ENCODE measurements at regions not wholly inside any gene's neighbourhood (a gene's known extent, or its start where the extent isn't known, plus 50 kb on each side); places are given as distances from the start of the nearest gene placed in this dataset.

DNA sequence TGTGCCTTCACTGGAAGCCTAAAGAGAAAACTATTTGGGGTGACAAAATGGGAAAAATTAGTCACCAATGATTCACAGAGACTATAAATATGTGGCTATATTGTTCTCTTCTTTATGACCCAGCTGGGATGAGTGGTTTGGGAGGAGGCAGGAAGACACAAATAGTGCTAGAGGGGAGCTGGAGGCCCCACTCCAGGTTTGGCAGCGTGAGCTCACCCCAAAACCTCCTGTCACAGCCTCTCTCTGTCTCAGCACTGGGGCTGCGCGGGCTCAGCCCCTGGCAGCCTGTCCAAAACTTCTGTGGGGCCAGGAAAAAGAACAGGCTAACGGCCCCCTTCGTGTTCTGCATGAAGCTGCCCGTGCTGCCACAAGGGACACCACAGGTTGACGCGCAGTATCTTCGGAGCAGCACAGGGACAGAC lies 73.2 kb upstream of the LCLAT1 start:
- TF ChIP-seq, protein P1, sequence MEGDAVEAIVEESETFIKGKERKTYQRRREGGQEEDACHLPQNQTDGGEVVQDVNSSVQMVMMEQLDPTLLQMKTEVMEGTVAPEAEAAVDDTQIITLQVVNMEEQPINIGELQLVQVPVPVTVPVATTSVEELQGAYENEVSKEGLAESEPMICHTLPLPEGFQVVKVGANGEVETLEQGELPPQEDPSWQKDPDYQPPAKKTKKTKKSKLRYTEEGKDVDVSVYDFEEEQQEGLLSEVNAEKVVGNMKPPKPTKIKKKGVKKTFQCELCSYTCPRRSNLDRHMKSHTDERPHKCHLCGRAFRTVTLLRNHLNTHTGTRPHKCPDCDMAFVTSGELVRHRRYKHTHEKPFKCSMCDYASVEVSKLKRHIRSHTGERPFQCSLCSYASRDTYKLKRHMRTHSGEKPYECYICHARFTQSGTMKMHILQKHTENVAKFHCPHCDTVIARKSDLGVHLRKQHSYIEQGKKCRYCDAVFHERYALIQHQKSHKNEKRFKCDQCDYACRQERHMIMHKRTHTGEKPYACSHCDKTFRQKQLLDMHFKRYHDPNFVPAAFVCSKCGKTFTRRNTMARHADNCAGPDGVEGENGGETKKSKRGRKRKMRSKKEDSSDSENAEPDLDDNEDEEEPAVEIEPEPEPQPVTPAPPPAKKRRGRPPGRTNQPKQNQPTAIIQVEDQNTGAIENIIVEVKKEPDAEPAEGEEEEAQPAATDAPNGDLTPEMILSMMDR (conservative IDR thresholded peaks at IDR 0.05; ENCODE audit: low read depth, low read length), result no peak
- no peak for DNase-seq (ENCODE audit: low read depth)
- H3K4me3 ChIP-seq (ENCODE audit: low read depth, low read length), result no peak overlapping the region

DNA sequence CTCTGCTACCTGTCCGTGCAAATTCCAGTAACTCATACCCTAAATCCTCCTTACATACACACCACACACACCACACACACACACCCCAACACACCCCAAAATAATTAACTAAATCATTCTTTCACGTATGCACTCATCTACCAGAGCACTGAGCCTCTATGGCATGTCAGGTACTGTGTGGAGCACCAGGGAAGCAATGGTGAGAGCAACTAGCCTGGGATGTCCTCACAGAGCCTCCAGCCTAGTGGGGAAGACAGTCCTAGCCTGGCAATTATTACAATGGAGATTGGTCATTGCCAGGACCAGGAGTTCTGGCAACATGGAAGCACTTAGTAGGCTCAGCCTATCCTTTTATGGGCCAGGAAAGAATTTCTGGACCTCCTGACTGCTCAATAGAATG lies 72.7 kb upstream of the LCLAT1 start:
- DNase-seq (ENCODE audit: low read depth), result no peak
- TF ChIP-seq, protein P1 (conservative IDR thresholded peaks at IDR 0.05; ENCODE audit: low read depth, low read length), result no peak
- no peak overlapping the region for H3K4me3 ChIP-seq (ENCODE audit: low read depth, low read length)

DNA sequence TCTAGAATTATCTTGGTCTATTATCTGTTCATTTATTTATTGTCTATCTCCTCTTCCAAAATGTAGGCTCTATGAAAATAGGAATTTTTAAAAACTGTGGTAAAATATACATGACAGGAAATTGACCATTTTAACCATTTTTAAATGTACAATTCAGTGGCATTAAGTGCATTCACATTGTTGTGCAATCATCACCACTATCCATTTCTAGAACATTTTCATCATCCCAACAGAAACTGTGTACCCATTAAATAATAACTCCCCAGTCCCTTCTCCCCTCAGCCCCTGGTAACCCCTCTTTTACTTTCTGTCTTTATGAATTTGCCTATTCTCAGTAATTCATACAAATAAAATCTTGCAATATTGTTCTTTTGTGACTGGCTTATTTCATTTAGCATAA lies 71.1 kb upstream of the LCLAT1 start:
- TF ChIP-seq, protein P1 (conservative IDR thresholded peaks at IDR 0.05; ENCODE audit: low read depth, low read length), result no peak
- DNase-seq (ENCODE audit: low read depth), result no peak
- H3K4me3 ChIP-seq (ENCODE audit: low read depth, low read length), result no peak overlapping the region

DNA sequence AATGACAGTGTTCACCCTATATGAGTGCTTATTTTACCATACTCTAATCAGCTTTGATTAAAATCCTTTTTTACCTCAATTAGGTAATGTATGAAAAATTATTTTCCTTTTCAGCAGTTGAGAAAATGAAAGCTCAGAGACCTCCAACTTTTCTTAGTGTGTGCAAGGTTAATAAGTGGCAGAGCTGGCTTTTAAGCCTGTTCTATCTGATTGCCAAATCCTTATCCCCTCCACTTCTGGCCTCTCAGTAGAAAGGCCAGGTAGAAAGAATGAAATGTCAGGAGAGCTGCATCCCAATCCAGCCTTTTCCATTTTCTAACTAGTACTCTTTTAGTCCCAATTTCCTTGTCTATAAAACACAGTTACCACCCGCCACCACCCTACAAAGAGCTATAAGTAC lies 67.6 kb upstream of the LCLAT1 start:
- TF ChIP-seq, protein P1 (conservative IDR thresholded peaks at IDR 0.05; ENCODE audit: low read depth, low read length), result no peak
- no peak for DNase-seq (ENCODE audit: low read depth)
- no peak overlapping the region for H3K4me3 ChIP-seq (ENCODE audit: low read depth, low read length)

DNA sequence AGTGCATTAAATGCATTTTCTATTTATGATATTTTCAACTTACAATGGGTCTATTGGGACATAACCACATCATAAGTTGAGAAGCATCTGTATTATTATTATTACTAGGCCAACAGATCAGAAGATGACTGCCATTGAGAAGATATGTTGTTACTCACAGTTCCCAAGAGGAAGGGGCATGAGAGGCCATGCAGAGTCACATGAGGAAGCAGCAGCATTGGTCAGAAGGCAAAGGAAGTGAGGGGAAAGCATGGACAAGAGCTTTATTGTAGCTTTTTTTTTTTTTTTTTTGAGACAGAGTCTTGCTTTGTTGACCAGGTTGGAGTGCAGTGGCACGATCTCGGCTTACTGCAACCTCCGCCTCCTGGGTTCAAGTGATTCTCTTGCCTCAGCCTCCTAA lies 66.2 kb upstream of the LCLAT1 start:
- TF ChIP-seq, protein P1 (conservative IDR thresholded peaks at IDR 0.05; ENCODE audit: low read depth, low read length), result no peak
- no peak overlapping the region for H3K4me3 ChIP-seq (ENCODE audit: low read depth, low read length)
- no peak for DNase-seq (ENCODE audit: low read depth)

DNA sequence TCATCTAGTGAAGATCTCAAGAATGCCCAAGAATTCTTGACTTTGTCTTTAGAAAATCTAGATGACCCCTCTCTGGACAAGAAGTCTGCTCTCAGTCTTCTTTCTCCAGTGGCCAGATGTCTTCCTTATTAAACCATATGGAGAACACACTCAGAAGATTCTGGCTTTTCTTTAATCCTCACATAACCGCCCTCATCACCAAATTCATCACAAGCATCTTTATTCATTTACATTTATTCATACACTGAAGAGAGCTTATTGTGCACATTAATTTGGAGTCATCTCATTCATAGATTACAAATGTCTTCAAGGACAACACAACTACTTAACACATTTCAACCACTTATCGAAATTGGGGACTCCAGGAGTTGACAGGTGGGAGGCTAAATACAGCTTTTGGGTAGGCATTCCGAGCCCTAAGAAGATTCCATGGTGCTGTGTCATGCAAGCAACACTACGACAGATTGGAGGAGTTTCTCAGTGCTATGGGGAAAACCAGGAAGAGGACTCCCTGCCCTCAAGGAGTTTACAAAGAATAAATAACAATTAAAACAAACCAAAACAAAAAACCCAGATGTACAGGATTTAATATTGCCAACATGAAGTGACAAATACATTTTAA lies 64.8 kb upstream of the LCLAT1 start:
- no peak overlapping the region for H3K4me3 ChIP-seq (ENCODE audit: low read depth, low read length)
- no peak for DNase-seq (ENCODE audit: low read depth)
- TF ChIP-seq, protein P1 (conservative IDR thresholded peaks at IDR 0.05; ENCODE audit: low read depth, low read length), result no peak

DNA sequence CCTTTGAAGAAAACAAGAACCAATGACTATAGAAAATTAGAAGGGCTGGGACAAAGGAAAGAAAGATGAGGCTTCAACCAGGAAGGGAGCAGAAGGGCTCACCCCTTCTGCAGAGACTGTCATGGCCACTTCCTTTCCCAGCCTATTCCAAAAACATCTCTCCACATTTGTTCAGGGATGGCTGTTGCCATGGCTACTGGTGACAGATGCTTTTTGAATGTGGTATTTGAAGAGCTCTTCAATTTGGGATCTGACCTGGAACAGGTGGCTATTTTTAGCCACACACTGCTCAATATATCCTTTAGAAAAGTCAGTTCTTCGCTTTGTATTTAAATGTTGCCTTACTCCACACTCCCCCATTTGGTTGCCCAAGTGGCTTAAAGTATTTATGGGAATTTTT lies 64.1 kb upstream of the LCLAT1 start:
- TF ChIP-seq, protein P1 (conservative IDR thresholded peaks at IDR 0.05; ENCODE audit: low read depth, low read length), result no peak
- no peak for DNase-seq (ENCODE audit: low read depth)
- H3K4me3 ChIP-seq (ENCODE audit: low read depth, low read length), result no peak overlapping the region

Data from choroid plexus epithelial cell (primary cell).